ENCODE measurements at regions not wholly inside any gene's neighbourhood (a gene's known extent, or its start where the extent isn't known, plus 50 kb on each side); places are given as distances from the start of the nearest gene placed in this dataset.
"Not testable (repeated sequence)": the region's sequence is repeated elsewhere in the genome, so short reads cannot be mapped to it uniquely, and the experiment has no call there.

GRCh38 chr5:106246044-106246745, 1424.5 kb downstream of the EFNA5 start:
- not testable (repeated sequence) for H3K27me3 ChIP-seq (ENCODE audit: insufficient read depth, low read length); H3K27ac ChIP-seq (ENCODE audit: low read depth, low read length); H3K9ac ChIP-seq (ENCODE audit: low read depth, low read length); H3K4me1 ChIP-seq (ENCODE audit: insufficient read depth, low read length); H3K9me3 ChIP-seq (ENCODE audit: insufficient read depth, low read depth, low read length); H3K36me3 ChIP-seq (ENCODE audit: insufficient read depth, low read length); H3K4me3 ChIP-seq (ENCODE audit: low read length)
- WGBS: 96% methylated on average over 46 of the region's 46 CpGs

GRCh38 chr5:106241409-106241808, 1429.3 kb downstream of the EFNA5 start:
- no peak overlapping the region for H3K9ac ChIP-seq (ENCODE audit: low read depth, low read length)
- H3K4me1 ChIP-seq (ENCODE audit: insufficient read depth, low read length): no peaks in the 10 kb centered on the region
- H3K27ac ChIP-seq (ENCODE audit: low read depth, low read length): no peak overlapping the region
- no peaks in the 10 kb centered on the region for H3K9me3 ChIP-seq (ENCODE audit: insufficient read depth, low read depth, low read length)
- H3K27me3 ChIP-seq (ENCODE audit: insufficient read depth, low read length): no peaks in the 10 kb centered on the region
- H3K4me3 ChIP-seq (ENCODE audit: low read length): no peak overlapping the region
- H3K36me3 ChIP-seq (ENCODE audit: insufficient read depth, low read length): no peaks in the 10 kb centered on the region

GRCh38 chr5:106205916-106206571, 1464.7 kb downstream of the EFNA5 start:
- whole genome bisulfite sequencing: 96% methylated on average over 25 of the region's 25 CpGs
- Histone ChIP-seq H3K27ac (ENCODE audit: low read depth, low read length) (no peak overlapping the region), H3K4me1 (ENCODE audit: insufficient read depth, low read length) (no peaks in the 10 kb centered on the region), H3K36me3 (ENCODE audit: insufficient read depth, low read length) (no peaks in the 10 kb centered on the region), H3K9ac (ENCODE audit: low read depth, low read length) (no peak overlapping the region), H3K9me3 (ENCODE audit: insufficient read depth, low read depth, low read length) (no peaks in the 10 kb centered on the region), H3K4me3 (ENCODE audit: low read length) (no peak overlapping the region), H3K27me3 (ENCODE audit: insufficient read depth, low read length) (no peaks in the 10 kb centered on the region)

- Histone ChIP-seq H3K4me3 (ENCODE audit: low read length) (no peak overlapping the region), H3K4me1 (ENCODE audit: insufficient read depth, low read length) (no peaks in the 10 kb centered on the region), H3K9me3 (ENCODE audit: insufficient read depth, low read depth, low read length) (no peaks in the 10 kb centered on the region), H3K27me3 (ENCODE audit: insufficient read depth, low read length) (no peaks in the 10 kb centered on the region), H3K9ac (ENCODE audit: low read depth, low read length) (no peak overlapping the region), H3K27ac (ENCODE audit: low read depth, low read length) (no peak overlapping the region), H3K36me3 (ENCODE audit: insufficient read depth, low read length) (no peaks in the 10 kb centered on the region)
- WGBS: 90% methylated on average over 2 of the region's 2 CpGs
Measured at GRCh38 chr5:106202035-106202434, 1468.7 kb downstream of the EFNA5 start.

DNA sequence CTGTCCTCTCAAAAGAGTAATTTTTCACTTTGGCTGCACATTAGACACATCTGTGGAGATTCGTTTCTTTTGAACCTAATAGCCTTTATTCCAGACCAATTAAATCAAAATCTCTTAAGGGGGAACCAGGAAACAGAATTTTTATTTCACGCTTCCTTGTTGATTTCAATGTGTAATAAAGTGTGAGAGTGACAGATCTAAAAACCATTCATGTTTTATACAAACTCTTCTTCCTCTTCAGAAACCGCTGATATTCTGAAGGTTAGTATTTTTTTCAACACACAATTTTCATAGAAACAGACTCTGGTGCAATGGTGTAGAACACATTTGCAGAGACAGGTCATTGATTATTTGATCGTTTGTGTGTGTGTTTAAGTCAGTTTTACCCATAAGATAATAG, 1469.8 kb downstream of the EFNA5 start:
- 96% methylated on average over 1 of the region's 4 CpGs for WGBS
- Histone ChIP-seq H3K27ac (ENCODE audit: low read depth, low read length) (no peak overlapping the region), H3K9me3 (ENCODE audit: insufficient read depth, low read depth, low read length) (no peaks in the 10 kb centered on the region), H3K27me3 (ENCODE audit: insufficient read depth, low read length) (no peaks in the 10 kb centered on the region), H3K4me3 (ENCODE audit: low read length) (no peak overlapping the region), H3K9ac (ENCODE audit: low read depth, low read length) (no peak overlapping the region), H3K4me1 (ENCODE audit: insufficient read depth, low read length) (no peaks in the 10 kb centered on the region), H3K36me3 (ENCODE audit: insufficient read depth, low read length) (no peaks in the 10 kb centered on the region)

DNA sequence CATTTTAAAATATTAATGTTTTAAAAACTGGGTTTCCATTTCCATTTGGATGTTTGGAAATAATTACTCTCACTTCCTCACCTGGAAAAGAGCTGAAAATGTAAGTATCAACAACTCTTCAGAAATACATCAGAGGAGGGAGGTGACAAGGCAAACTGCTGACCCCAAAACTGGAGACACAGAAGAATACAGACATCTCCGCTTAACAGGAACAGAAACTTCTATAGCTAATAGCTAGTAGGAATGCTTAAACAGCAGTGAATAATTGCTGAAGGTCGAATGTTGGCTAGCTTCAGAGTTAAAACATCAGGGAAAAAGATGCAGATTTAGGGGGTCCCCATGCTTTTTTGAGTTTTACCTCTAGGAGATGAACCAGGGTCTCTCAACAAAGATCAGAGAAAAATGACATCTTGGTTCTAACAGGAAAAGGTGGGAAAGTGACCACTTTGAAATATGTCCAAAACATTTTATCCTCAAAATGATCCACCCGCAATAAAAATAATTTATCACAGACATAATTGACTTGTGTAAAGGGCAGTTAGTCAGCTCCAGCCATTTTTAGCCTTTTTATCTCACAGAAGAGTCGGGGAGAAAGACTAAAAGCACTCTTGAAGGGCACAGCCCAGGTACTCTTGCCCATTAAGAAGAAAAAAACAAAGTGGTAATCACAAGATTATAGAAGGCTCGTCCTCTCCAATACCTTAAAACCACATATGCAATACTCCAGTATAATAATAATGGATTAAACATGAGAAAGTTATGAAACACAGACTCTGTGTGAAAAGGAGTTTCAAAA, 1474.9 kb downstream of the EFNA5 start:
- Histone ChIP-seq H3K4me1 (ENCODE audit: insufficient read depth, low read length) (no peaks in the 10 kb centered on the region), H3K36me3 (ENCODE audit: insufficient read depth, low read length) (no peaks in the 10 kb centered on the region), H3K27ac (ENCODE audit: low read depth, low read length) (no peak overlapping the region), H3K4me3 (ENCODE audit: low read length) (no peak overlapping the region), H3K9me3 (ENCODE audit: insufficient read depth, low read depth, low read length) (no peaks in the 10 kb centered on the region), H3K9ac (ENCODE audit: low read depth, low read length) (no peak overlapping the region), H3K27me3 (ENCODE audit: insufficient read depth, low read length) (no peaks in the 10 kb centered on the region)
- 95% methylated on average over 4 of the region's 5 CpGs for whole genome bisulfite sequencing

- WGBS: 100% methylated on average over 3 of the region's 3 CpGs
- Histone ChIP-seq H3K4me3 (ENCODE audit: low read length) (no peak overlapping the region), H3K4me1 (ENCODE audit: insufficient read depth, low read length) (no peaks in the 10 kb centered on the region), H3K27ac (ENCODE audit: low read depth, low read length) (no peak overlapping the region), H3K9ac (ENCODE audit: low read depth, low read length) (no peak overlapping the region), H3K27me3 (ENCODE audit: insufficient read depth, low read length) (no peaks in the 10 kb centered on the region), H3K9me3 (ENCODE audit: insufficient read depth, low read depth, low read length) (no peaks in the 10 kb centered on the region), H3K36me3 (ENCODE audit: insufficient read depth, low read length) (no peaks in the 10 kb centered on the region)
Measured at GRCh38 chr5:106189121-106189809, 1481.5 kb downstream of the EFNA5 start.

DNA sequence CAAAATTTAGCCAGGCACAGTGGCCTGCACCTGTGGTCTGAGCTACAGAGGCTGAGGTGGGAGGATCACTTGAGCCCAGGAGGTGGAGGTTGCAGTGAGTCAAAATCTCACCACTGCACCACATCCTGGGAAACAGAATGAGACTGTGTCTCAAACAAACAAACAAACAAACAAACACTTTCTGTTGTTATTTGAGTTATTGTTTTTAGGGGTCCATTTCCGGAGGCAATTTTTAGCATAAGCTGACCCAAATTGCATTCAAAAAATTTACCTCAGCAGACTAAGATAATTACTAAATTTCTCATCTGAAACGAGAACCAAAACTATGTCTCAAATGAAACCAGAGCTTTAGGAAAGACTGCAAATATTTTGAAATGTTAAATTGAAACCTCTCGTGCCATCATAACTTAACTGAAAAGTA, 1485.1 kb downstream of the EFNA5 start:
- Histone ChIP-seq H3K9ac (ENCODE audit: low read depth, low read length) (no peak overlapping the region), H3K36me3 (ENCODE audit: insufficient read depth, low read length) (no peaks in the 10 kb centered on the region), H3K4me3 (ENCODE audit: low read length) (no peak overlapping the region), H3K27ac (ENCODE audit: low read depth, low read length) (no peak overlapping the region), H3K27me3 (ENCODE audit: insufficient read depth, low read length) (no peaks in the 10 kb centered on the region), H3K9me3 (ENCODE audit: insufficient read depth, low read depth, low read length) (no peaks in the 10 kb centered on the region), H3K4me1 (ENCODE audit: insufficient read depth, low read length) (no peaks in the 10 kb centered on the region)
- WGBS: 95% methylated on average over 2 of the region's 3 CpGs

DNA sequence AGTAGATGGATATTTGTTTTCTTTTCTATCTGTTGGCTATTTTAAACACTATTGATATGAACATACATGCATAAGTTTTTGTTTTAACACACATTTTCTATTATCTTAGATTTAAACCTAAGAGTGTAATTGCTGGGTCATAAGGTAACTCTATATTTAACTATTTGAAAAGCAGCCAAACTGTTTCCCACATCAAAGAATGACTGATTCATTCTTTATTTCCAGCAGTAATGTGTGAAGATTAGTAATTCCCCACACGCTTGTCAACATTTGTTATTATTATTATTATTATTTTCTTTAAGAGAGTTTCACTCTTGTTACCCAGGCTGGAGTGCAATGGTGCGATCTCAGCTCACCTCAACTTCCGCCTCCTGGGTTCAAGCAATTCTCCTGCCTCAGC, 1495.8 kb downstream of the EFNA5 start:
- H3K27me3 ChIP-seq (ENCODE audit: insufficient read depth, low read length): no peaks in the 10 kb centered on the region
- H3K9ac ChIP-seq (ENCODE audit: low read depth, low read length): no peak overlapping the region
- 97% methylated on average over 2 of the region's 3 CpGs for WGBS
- H3K4me3 ChIP-seq (ENCODE audit: low read length): no peak overlapping the region
- no peaks in the 10 kb centered on the region for H3K4me1 ChIP-seq (ENCODE audit: insufficient read depth, low read length)
- H3K27ac ChIP-seq (ENCODE audit: low read depth, low read length): no peak overlapping the region
- peaks cover 13% of the 10 kb centered on the region; the same call in 1 of the 2 replicates for H3K9me3 ChIP-seq (ENCODE audit: insufficient read depth, low read depth, low read length)
- no peaks in the 10 kb centered on the region for H3K36me3 ChIP-seq (ENCODE audit: insufficient read depth, low read length)

- Histone ChIP-seq H3K4me3 (ENCODE audit: low read length) (no peak overlapping the region), H3K27me3 (ENCODE audit: insufficient read depth, low read length) (no peaks in the 10 kb centered on the region), H3K36me3 (ENCODE audit: insufficient read depth, low read length) (no peaks in the 10 kb centered on the region), H3K4me1 (ENCODE audit: insufficient read depth, low read length) (no peaks in the 10 kb centered on the region), H3K27ac (ENCODE audit: low read depth, low read length) (no peak overlapping the region), H3K9ac (ENCODE audit: low read depth, low read length) (no peak overlapping the region), H3K9me3 (ENCODE audit: insufficient read depth, low read depth, low read length) (peaks cover 13% of the 10 kb centered on the region; the same call in 1 of the 2 replicates)
- 95% methylated on average over 7 of the region's 7 CpGs for WGBS
Measured at GRCh38 chr5:106172681-106173532, 1497.8 kb downstream of the EFNA5 start.

Measured in HUES64 (cell line).